ENCODE measurements at regions not wholly inside any gene's neighbourhood (a gene's known extent, or its start where the extent isn't known, plus 50 kb on each side); places are given as distances from the start of the nearest gene placed in this dataset.
"Not testable (repeated sequence)": the region's sequence is repeated elsewhere in the genome, so short reads cannot be mapped to it uniquely, and the experiment has no call there.

DNA sequence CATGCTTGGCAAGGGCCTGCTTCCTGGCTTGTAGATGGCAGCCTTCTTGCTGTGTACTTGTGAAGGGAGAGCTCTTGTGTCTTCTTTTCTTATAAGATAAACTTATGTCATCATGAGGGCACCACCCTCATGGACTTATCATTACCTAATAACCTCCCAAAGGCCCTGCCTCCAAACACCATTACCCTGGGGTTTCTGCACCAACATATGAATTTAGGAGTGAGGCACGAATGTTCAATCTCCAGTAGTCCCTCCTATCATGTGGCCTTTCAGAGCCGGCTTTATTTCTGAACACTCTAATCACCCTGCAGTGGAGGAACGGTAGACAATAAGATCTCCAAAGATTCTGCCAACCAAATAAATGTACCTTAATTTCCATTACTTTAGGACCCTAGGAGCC is 144.3 kb downstream of the ABCC12 start:
- no peak for DNase-seq (ENCODE audit: extremely low read depth in 1 of 2, low read depth in 1 of 2)

DNA sequence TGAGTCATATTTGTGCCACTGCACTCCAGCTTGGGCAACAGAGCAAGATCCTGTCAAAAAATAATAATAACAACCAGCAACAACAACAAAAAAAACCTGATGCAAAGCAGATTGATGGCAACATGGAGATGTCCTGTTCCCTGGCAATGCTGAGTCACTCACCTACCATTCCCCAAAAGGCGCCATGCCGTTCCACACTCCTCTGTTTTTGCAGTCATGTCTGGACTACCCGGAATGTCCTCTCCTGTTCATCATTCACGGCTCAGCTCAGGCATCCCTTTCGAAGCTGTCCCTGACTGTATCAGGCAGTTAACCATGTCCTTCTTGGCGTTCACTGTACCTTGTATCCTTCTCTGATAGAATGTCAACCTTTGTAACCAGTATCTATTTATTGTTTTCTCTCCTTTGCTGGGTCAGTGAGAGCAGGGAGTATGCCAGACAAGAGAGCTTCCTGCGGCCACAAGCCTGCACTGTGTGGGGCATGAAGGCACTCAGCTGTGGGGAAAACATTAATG is 147.7 kb downstream of the ABCC12 start:
- DNase-seq (ENCODE audit: extremely low read depth in 1 of 2, low read depth in 1 of 2) = no peak

DNA sequence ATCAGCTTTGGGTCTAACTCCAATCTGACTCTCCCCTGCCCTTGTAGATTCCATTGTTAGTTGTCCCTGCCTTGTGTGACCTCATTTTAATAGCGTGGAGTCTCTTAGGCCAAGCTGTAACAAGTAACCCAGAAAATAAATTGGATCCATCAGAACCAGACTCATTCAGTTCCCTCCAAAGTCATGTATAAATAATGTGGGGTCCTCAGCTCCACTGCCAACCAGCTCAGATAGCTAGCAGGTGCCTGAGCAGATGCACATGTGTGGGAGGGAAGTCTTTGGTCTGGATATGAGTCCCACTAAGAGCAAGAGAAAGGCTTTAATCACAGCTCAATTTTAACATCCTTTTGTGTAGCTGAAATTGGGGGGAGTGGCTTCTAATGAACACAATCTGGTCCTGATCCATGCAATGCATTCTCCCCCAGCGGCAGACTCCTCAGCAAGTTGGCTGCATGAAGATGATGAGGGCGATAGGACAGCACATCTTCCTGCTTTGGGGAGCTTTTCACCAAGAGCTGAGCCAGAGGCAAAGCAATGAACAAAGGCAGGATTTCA is 151.6 kb downstream of the ABCC12 start:
- DNase-seq (ENCODE audit: extremely low read depth in 1 of 2, low read depth in 1 of 2) = no peak

DNA sequence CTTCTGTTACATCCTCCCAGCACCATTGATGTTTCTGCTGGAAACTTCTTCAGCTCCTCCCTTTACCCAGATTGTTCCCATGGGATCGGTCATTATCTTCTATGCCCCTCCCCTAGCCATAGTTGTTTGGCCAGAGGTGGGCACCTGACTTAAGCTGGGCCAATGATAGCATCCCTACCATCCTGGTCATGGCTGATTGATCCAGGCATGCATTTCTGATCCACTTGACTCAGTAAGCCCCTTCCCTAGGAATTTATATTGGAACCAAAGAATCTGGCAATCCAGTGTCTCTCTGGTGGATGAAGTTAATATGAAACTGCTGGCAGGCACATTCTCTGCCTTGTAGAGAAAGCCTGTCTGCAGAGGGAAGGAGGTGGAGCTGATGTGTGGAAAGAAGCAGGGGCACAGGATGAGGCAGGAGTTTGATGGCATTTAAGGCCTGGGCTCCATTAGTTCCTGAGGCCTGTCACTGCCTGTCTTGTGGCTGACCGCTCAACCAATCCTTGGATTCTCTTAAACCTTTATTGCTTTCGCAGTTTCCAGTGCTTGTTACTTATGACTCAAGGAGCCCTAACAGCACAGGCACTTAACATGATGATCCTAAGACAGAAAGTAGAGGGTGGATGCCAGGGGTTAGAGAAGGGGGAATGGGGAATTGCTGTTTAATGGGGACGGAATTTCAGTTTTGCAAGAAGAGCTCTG is 152.4 kb downstream of the ABCC12 start:
- no peak for DNase-seq (ENCODE audit: extremely low read depth in 1 of 2, low read depth in 1 of 2)

DNA sequence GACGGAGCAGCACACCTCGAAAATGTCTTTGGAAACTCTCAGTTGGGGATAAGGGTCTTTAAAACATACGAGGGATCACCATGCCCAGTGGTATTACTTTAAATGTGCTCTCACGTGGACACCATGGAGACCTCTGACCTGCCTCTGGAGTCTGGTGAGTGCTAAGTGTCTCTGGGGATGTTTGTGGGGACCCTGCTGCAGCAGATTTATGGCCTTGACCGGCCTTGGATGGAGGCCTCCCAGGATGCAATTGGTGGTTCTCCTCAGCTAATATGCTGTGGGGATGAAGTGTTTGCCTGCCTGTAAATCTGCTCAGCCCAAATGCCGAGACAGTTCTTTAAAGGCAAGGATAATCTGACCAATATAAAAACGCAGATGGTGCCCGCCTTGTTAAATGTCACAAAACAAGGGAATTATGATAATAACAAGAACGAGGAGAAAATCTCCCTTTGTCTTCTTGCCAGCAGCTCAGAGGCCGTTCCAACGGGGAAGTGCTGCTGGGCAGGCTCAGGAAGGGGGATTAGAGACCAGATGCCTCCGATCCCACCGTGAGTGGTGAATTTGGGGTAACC is 154.4 kb downstream of the ABCC12 start:
- DNase-seq (ENCODE audit: extremely low read depth in 1 of 2, low read depth in 1 of 2) = no peak

DNA sequence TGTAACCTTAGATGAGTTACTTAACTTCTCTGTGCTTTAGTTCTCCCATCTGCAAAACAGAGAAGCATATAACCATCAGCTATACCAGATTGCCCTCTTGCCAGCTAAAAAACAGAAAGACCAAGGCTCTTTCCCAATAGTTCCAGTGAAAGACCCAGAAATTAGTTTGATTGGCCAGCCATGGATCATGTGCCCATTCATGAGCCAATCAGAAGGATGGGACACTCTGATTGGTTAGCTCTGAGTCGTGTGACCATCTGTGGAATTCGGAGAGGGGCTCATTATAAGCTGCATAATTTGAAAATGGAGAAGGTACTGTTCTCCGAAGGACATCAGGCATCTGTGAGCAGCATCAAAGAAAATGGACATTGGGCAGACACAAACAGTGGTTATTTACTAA is 155.2 kb downstream of the ABCC12 start:
- DNase-seq (ENCODE audit: extremely low read depth in 1 of 2, low read depth in 1 of 2) = no peak

DNA sequence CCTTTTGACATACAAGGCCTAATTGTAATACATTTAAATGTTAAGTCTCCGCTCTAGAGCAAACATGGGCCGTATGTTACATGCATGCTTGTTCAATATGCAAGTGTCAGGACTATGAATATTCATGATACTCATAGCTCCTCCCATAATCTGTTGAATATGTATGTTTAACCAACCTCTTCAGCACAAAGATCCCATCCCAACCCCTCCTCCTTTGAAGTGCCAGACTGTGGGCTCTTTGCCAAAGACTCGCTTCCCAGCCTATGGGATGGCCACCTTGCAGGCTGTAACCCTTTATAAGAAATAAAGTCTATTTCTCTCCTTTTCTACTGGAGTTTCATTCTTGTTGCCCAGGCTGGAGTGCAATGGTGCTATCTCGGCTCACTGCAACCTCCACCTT is 156.2 kb downstream of the ABCC12 start:
- DNase-seq (ENCODE audit: extremely low read depth in 1 of 2, low read depth in 1 of 2) = no peak

DNA sequence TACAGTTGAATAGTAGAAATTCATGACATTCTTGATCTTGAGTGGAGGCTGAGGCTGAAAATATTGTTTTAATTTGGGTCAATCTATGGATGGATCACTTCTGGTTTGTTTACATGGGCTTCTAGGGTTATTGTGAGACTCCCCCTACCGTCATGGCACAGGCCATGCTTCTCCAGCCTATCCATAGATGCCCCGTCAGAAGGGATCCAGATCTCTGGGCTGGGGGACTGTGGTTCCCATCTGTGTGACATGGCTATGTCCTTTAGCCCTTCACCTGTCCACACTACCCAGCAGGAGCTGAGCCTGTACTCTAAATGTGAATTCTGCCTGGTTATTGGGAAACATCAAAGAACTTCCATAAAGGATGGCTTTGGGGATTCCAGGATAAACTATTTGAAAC is 160.4 kb downstream of the ABCC12 start:
- DNase-seq (ENCODE audit: extremely low read depth in 1 of 2, low read depth in 1 of 2) = no peak

DNA sequence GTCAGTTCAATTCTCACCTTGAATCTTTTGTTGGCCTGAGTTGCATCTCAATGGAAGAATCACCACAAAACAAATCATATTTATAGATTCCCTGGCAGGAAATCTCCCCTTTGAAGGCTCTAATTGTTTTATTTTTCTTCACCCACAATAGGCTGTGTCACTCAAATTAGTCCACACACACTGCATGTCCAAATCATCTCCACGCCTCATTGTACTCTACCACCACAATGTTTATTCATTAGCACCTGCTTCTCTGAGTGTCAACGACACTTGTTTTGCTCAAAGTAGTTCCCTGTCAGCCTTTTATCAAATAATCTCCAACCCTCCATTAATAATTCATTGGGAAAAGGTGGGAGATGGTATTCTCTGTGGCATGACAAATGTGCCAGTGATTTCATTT is 164.3 kb downstream of the ABCC12 start:
- DNase-seq (ENCODE audit: extremely low read depth in 1 of 2, low read depth in 1 of 2) = no peak

DNA sequence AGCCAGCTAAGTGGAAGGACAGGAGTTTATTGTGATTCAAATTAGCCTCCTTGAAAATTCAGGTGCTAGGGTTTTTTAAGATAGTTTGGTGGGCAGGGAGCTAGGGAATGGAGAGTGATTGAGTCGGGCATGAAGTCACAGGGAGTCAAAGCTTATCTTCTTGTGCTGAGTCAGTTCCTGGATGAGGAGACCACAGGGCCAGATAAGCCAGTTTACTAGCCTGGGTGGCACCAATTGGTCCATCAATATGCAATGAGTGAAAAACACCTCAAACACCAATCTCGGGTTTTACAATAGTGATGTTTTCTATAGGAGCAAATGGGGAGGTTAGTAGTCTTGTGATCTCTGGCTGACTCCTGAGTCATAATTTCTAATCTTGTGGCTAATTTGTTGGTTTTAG is 165.1 kb downstream of the ABCC12 start:
- no peak for DNase-seq (ENCODE audit: extremely low read depth in 1 of 2, low read depth in 1 of 2)

DNA sequence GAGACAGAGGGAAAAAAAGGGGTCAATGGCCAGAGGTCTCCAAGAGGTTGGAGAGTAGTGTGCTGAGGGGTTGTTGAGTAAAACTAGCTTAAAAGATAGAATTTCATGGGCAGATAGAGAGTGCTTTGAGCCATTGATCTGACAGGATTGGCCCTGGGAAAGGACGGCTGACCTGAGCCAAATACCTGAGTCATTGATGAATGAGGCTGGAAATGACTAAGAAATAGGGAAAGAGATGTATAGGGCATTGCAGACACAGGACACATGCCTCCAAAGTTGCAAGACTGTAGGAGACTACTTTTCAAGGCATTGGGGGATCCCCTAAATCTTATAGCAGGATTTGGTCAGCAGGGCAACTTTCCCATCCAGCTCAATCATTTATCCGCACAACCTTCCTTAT is 168.7 kb downstream of the ABCC12 start:
- DNase-seq (ENCODE audit: extremely low read depth in 1 of 2, low read depth in 1 of 2) = no peak

DNA sequence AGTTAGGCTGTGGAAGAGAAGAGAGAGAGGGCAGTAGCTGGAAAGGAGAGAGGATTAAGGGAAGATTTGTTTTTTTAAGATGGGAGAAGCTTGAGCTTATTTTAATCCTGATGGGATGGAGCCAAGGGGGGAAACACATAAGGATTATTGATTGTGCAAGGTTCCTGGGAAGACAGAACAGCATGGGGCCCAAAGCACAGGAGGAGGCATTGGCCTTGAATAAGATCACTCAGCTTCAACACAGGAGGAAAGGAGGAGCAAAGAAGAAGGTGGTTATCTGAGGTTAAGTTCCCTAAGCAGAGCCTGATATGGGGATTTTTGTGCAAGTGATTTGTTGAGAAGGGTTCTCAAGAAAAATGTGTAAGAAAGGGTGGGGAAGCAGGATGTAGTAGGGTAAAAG is 169.8 kb downstream of the ABCC12 start:
- DNase-seq (ENCODE audit: extremely low read depth in 1 of 2, low read depth in 1 of 2) = no peak

DNA sequence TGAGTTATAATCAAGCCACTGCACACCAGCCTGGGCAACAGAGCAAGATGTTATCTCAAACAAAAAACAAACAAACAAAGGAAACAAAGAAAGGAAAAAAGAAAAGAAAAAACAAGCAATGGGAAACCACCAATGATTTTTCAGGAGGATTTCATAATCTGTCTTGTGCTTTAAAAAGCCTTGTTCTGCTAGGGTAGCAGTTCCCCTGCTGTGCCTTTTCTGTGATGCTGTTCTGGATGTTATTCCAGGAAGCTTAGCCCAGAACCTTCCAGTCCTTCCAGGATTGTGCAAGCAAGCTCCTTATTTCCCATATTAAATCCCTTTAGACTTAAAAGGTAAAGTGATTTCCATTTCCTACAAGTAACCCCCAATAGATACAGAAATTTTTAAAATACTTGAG is 171.1 kb downstream of the ABCC12 start:
- no peak for DNase-seq (ENCODE audit: extremely low read depth in 1 of 2, low read depth in 1 of 2)

DNA sequence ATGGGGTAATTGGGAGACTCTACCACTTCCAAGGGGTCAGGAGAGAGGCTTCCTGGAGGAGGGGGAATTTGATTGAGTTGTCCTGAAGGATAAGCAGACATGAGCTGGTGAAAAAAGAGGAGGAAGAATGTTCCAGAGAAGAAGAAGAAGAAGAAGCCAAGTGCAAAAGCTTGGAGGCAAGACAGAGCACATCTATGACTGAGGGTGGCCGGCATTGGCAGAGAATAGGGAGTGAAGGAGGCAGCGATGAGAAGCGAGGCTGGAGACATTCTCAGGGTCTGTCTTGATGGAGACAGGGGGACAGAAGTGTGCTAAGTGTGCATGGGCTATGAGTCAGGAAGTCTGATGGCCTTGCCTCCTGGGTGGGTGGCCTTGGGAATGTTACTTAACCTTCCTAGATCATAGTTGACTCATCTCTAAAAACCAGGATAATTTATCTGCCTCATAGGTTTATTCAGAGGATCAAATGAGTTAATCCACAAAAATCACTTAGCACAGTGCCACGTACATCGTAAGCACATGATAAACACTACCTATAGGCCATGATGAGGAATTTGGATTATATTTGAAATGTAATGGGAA is 171.7 kb downstream of the ABCC12 start:
- DNase-seq (ENCODE audit: extremely low read depth in 1 of 2, low read depth in 1 of 2) = no peak

DNA sequence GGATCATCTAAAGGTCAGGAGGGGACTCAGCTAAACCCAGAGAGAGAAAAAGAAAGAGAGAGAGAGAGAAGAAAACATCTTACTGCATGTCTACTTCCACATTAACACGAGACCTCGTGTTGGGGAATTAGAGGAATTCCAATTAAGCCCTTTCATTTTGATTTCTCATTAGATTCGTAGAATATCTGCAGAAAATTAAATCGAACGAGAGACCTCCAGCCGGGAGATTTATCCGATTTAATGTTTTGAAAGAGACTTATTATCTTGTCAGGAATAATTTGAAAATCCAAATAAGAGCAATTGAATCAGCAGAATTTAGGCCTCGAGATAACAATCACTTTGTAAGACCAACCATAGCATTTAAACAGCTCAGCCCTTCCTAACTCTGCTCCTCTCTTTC is 175.6 kb downstream of the ABCC12 start:
- no peak for DNase-seq (ENCODE audit: extremely low read depth in 1 of 2, low read depth in 1 of 2)

DNA sequence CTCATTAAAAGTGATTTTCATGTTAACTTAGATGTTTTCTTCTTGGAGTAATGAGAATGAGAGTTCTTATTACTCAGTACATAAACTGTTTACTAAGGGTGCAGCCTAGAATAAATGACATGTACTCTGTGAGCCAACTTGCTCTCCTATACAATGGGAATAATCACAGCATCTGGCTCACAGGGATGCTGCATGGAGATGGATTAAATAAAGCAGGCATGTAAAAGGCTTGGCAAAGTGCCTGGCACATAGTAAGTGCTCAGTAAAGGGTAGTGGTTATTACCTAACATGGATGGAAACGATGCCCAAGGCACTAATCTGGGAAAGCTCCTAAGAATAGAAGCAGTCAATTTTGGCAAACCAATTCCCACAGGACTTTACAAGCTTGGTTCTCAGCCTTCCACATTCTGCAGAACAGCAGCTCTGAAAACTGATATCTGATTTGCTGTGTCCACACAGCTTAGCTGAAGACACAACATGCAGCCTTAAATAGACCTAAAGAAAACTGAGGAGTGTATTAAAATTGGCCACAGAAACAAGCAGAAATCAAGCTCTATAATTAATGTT is 176.1 kb downstream of the ABCC12 start:
- DNase-seq (ENCODE audit: extremely low read depth in 1 of 2, low read depth in 1 of 2) = no peak

DNA sequence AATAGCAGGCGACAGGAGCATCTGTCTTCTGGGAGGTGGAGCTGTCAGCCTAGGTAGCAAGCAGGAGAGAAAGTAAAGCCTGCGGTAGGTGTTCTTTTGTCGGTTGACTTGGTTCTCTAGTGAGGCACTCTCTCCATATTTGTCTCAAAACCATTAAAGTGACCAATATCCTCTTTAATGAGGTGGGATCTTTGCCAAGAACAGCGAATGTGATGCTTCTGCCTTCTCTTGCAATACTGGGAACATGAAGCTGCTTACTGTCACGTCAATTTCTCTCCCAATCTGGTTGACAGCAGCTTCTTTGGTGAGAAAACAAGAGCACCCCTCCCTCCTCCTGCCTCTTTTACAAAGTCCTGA is 176.7 kb downstream of the ABCC12 start:
- DNase-seq (ENCODE audit: extremely low read depth in 1 of 2, low read depth in 1 of 2) = no peak

DNA sequence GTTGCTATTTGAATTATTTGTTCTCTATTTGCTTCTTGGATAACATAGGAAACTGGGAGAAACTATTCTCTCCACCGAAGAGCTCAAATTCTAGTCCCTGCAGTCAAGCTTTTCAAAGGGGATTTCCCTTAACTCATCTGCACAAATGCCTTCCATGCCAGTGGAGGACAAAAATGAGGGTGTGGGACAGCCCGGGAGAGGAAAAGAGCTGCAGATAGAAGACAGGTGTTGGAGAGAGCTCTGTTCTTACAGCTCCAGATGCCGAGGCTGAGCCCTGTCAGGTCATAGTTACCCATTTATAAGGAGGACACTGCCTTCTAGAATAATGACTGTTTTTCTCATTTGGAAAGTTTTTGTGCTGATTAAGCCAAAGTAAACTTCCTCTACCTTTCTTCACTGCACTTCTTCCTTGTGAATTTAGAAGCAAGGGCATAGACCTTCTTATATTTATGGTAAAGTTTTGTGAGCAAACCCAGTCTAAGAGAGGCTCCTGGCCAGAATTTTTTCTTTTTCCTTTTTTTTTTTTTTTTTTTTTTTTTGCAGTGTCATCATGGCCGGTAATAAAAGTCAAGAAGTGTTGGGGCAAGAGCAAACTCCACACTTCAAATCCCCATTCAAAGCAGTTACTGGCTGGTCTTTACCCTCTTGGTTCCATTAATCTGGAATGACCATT is 177.2 kb downstream of the ABCC12 start:
- no peak for DNase-seq (ENCODE audit: extremely low read depth in 1 of 2, low read depth in 1 of 2)

DNA sequence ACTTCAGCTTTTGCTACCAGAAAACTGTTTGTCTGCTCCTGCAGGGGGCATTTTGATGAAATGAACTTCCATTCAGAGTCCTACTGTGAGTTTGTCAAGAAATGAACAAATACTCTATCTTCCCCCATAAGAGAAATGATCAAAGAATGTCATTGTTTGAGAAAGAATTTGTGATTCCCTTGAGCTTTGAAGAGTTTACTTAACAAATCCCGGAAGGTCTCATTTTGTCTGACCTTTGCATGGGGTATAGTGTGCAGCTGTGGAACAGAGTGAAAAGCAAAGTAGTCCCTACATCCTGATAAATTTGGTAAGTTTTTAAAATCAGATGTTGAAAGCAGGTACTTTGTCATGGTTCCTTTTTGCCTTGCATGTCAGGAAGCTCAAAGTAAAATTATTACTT is 178.0 kb downstream of the ABCC12 start:
- DNase-seq (ENCODE audit: extremely low read depth in 1 of 2, low read depth in 1 of 2) = no peak

DNA sequence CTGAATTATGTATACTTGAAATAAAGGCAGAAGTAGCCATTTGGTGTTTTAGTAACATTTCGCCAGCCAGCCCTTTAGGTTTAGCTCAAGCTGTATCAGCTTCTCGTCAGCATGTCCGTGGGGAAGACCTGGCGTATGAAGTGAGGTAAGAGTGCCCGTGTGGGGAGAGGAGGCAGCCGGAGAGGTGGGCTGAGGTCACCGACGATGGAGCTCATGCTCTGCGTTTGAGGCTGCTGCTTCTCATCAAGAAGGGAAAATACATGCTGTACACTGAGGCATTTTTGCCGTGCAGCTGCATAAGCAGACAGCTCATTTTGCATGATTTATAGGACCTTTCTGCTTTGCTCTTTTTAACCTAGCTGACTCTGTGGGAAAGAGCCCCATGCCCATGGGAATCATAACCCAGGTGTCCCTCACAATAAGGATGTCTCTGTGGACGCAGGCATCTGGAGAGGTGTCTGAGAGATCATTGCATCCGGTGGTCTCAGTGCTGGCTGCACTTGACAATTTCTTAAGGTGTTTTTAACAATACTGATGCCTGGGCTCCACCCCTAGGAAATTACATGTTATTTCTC is 179.1 kb downstream of the ABCC12 start:
- no peak for DNase-seq (ENCODE audit: extremely low read depth in 1 of 2, low read depth in 1 of 2)

DNA sequence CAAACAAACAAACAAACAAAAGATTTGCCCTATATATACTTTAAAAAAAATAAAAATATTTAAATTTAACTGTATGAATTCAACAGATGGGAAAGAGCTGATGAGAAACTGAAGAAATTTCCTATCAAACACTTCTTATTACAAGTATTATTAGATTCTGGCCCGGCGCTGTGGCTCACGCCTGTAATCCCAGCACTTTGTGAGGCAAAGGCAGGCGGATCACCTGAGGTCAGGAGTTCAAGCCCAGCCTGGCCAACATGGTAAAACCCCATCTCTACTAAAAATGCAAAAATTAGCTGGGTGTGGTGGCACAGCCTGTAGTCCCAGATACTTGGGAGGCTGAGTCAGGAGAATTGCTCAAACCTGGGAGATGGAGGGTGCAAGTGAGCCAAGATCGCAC is 180.8 kb downstream of the ABCC12 start:
- DNase-seq (ENCODE audit: extremely low read depth in 1 of 2, low read depth in 1 of 2) = not testable (repeated sequence)

Measured in stimulated activated CD8-positive, alpha-beta memory T cell treated with anti-CD3 and anti-CD28 coated beads, Interleukin-7, amount 100 ng/mL, for 48 hours (primary cell).